RPMI8226 (cell line): ENCODE measurements at regions not wholly inside any gene's neighbourhood (a gene's known extent, or its start where the extent isn't known, plus 50 kb on each side); places are given as distances from the start of the nearest gene placed in this dataset.
"Not testable (repeated sequence)": the region's sequence is repeated elsewhere in the genome, so short reads cannot be mapped to it uniquely, and the experiment has no call there.

Experiments
- DNase-seq: peaks from one replicate; pipeline ENCODE4 v3.0.0-alpha.2; 2015

DNA sequence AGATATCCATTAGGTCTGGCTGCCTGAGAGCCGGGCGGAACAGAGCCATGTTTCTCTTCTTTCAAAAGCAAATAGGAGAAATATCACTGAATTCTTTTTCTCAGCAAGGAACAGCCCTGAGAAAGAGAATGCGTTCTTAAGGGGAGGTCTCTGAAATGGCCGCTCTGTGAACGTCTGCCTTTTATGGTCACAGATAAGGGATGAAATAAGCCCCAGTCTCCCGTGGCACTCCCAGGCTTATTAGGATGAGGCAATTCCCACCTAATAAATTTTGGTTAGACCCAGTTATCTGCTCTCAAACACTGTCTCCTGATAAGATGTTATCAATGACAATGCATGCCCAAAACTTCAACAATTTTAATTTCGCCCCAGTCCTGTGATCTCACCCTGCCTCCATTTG lies 133.4 kb upstream of the KCNJ18 start:
- not testable (repeated sequence) for DNase-seq

DNA sequence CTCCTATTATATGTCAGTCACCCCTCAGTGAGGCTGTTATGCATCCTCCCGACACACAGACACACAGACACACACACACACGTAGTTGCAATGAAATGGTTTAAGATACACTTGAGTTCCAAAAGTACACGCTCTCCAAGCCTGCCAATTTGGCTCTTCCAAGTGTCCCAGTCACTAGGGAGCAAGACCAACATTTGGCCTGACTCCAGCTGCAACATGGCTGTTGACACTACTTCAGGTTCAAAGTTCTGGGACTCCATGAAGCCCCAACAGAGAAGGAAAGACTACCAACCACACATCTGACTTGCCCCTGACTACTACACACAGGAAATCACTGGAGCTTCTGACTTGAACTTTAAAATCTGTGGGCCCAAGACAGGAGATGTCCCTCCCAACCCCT lies 128.1 kb upstream of the KCNJ18 start:
- DNase-seq, result no peak

DNA sequence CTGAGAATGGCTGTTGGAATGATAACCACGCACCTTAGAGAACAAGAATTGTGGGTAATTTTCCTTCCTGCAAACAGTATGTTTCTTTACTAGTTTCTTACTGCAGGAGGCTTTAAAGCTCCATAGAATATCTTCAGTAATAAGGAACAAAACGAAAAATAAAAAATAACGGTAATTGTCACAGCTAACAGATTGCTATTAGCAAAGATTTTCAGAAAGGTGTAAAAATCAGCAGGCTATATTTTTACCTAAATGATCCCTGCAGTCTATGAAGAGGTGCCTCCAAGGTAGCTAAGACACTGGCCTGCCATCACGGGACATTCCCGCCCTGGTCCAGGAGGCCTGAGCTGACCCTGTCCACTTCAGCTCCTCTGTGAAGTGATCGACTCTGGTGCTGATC lies 127.6 kb upstream of the KCNJ18 start:
- DNase-seq, result not testable (repeated sequence)

- DNase-seq, result not testable (repeated sequence)
Measured at GRCh38 chr17:21570427-21570826, 121.9 kb upstream of the KCNJ18 start.

DNA sequence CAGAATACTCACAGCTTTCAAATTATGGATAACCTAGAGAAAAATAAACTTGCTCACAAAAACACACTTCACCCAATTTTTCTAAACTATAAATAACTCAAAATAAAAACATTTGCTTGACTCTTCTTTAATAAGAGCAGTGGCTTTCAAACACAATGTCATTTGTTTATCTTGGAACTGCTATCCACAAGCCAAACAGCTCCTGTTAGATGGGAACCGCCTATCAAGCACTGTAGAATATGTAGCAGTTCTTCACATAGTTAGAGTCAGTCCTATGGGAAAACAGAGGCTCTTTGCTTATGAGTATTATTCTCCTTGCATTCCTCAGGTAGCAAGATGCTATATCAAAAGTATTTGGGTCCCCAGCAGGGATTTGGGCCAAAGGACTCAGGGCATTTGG lies 120.2 kb upstream of the KCNJ18 start:
- DNase-seq, result not testable (repeated sequence)

DNA sequence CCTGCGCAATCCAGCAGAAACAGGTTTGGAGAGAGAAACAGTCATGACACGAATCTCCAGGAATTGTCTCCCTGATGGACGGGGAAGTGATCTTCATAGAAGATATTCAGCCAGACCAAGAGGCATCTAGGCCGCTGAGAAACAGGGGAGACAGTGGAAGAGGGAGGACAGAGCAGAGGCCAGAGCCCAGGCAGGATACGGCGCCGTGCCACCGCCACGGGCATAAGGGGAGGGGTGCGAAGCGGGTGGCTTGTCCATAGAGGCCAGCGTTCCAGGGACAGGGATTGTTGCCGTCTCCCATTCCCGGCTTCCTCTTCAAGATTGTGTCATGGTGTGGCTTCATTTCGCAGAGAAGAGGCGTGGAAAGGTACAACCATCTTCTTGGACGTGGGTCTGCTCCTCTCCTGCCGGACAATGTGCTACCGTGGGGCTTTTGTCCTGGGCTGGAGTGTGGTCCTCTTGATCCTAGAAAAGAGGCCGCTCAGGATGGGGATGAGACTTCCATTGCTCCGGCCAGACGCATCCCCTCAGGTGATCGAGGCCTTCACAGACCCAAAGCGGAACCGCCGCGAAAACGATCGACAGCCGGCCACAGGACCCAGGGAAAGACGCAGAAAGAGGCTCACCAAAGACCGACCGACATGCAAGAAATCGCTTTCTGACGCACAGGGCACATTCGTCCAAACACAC lies 118.9 kb upstream of the KCNJ18 start:
- DNase-seq, result not testable (repeated sequence)

- DNase-seq, result no peak
Measured at GRCh38 chr17:21573961-21574610, 118.2 kb upstream of the KCNJ18 start.

GRCh38 chr17:21574611-21575255 lies 117.6 kb upstream of the KCNJ18 start:
- not testable (repeated sequence) for DNase-seq

- not testable (repeated sequence) for DNase-seq
Measured at GRCh38 chr17:21578783-21579182, 113.5 kb upstream of the KCNJ18 start.

- no peak for DNase-seq
Measured at GRCh38 chr17:21592774-21593173, 99.5 kb upstream of the KCNJ18 start.

DNA sequence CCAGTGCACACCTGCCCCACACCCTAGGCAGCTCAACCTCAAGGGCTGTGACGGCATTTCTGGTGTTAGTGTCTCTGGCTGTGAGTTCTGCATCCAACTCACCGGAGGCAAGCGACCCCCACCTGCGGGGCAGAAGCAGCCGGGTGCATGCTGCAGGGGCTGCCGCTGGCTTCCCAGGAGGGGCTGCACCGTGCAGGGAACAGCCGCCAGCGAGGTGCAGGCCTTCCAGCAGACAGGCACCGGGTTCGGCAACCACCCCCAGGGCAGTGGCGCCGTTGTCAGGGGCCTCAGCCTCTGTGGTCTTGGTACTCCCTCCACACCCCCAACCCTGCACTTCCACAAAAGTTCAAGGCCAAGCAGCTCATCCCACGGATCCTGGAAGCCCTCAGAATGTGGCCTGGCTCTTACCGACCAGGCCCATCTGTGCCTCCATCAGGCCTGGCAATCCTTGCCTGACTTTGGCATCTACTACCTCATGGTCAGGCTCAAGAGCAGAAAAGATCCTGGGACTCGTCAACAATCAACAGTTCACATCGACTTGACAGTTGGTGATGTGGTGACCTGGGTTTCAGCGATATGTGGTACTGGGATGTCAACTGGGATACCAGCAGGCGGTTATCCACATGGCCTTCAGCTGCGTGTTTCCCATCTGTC lies 98.7 kb upstream of the KCNJ18 start:
- not testable (repeated sequence) for DNase-seq

GRCh38 chr17:21595086-21595485 lies 97.2 kb upstream of the KCNJ18 start:
- no peak for DNase-seq

GRCh38 chr17:21602176-21602575 lies 90.1 kb upstream of the KCNJ18 start:
- no peak for DNase-seq

- DNase-seq, result not testable (repeated sequence)
Measured at GRCh38 chr17:21603292-21603691, 89.0 kb upstream of the KCNJ18 start.

GRCh38 chr17:21611443-21611842 lies 80.9 kb upstream of the KCNJ18 start:
- not testable (repeated sequence) for DNase-seq

- not testable (repeated sequence) for DNase-seq
Measured at GRCh38 chr17:21612123-21613070, 79.9 kb upstream of the KCNJ18 start.

GRCh38 chr17:21613071-21613429 lies 79.3 kb upstream of the KCNJ18 start:
- DNase-seq, result no peak

- DNase-seq, result not testable (repeated sequence)
Measured at GRCh38 chr17:21626987-21627386, 65.3 kb upstream of the KCNJ18 start.
